Hematopoietic multipotent progenitor cell treated with erythropoietin and hydrocortisone succinate and interleukin-3 and kit ligand, for 15 days (in vitro differentiated cells): ENCODE measurements at regions not wholly inside any gene's neighbourhood (a gene's known extent, or its start where the extent isn't known, plus 50 kb on each side); places are given as distances from the start of the nearest gene placed in this dataset.
"Not testable (repeated sequence)": the region's sequence is repeated elsewhere in the genome, so short reads cannot be mapped to it uniquely, and the experiment has no call there.

Experiments used
- DNase-seq: peaks from one replicate; pipeline ENCODE4 v3.0.0-alpha.2; 2015; ENCODE audit warnings: low spot score

GRCh38 chr7:81361769-81362312 lies 408.0 kb downstream of the HGF start:
- DNase-seq = no peak

- DNase-seq = no peak
Observed at GRCh38 chr7:81355911-81356310, 413.9 kb downstream of the HGF start.

- DNase-seq = no peak
Observed at GRCh38 chr7:81349044-81349443, 420.8 kb downstream of the HGF start.

DNA sequence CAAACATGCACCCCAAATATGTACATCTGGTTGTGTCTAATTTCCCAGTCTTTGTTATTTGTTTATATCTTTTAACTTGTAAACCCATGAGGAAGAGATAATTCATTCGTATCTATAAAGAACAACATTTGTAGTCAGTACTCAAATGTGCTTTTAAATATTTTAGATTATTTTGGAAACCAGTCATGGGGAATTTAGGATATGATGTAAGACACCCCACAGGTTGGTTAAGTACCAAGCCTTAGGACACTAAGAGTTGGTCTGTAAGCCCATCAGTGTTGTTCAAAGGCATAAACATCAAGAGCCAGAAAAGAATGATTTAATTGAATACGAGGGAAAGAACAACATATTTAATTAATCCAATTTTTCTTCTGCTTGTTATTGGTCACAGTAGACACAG lies 421.1 kb upstream of the SEMA3C start:
- DNase-seq = no peak

GRCh38 chr7:81333536-81333935 lies 414.7 kb upstream of the SEMA3C start:
- no peak for DNase-seq

DNA sequence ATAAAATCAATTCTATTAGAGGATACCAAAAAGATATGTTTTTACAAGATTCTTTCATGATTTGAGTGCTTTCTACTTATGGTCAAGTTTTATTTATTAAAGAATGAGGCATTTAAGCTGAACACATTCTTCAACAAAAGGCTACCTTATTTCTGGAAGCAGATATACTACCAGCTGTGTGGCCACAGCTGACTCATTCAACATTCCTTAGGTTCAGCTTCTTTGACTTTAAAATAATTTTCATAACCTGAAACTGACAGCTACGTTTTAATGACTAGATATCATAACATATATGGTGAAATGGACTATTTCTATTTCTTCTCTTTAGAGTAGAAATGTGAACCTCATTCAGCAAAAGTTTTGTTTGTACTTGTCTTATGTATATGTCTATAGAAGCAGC lies 414.2 kb upstream of the SEMA3C start:
- no peak for DNase-seq

GRCh38 chr7:81331061-81332018 lies 412.5 kb upstream of the SEMA3C start:
- no peak for DNase-seq

GRCh38 chr7:81330108-81330507 lies 411.3 kb upstream of the SEMA3C start:
- no peak for DNase-seq

GRCh38 chr7:81327468-81328266 lies 408.8 kb upstream of the SEMA3C start:
- no peak for DNase-seq

DNA sequence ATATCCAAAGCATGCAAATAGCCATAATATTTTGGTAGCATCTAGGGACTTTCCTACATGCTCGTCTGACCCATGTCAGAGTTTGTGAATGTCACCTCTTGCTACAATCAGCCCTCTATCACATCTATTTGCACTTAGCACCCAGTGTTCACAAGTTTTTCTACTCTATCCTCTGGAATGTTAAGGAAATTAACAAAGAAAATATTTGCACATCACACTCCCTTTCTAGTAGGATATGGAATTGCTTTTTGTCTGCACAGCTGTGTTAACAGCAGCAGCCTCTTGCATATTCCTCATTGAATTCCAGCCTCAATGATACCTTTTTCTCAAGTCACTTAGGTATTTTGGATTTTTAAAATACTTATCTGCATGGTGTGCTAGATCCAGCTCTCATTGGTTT lies 403.1 kb upstream of the SEMA3C start:
- DNase-seq = no peak

- DNase-seq = no peak
Observed at GRCh38 chr7:81317741-81318140, 398.9 kb upstream of the SEMA3C start.

DNA sequence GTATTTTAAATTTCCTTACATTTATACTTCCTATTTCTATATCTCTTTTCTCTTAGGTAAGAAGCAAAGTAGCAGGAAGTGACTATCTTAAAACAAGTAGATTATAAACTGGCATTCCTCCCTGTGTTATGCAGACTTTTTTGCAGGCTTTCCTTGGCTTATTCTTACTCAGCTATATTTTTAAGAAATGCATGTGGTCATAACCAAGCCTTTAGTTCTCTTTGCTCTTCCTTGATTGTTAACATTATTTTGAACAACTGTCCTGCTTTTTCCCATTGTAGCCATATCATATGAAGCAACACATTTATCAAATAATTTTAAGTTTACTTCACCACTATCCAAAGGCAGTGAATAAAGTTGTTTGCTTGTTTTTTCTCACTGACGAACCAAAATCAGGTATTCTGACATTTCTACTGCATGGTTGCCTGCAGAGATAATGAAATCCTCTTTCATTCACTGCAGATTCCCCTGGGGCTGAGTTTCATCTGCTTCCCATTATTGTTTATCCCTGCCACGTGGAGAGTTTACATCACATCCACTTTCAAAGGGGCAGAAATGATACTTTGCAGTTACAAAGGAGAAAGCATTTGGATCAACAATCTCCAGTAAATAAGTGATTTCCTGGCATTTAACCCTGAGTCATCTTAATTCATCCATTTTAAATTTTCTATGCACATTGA lies 389.9 kb upstream of the SEMA3C start:
- DNase-seq = no peak

GRCh38 chr7:81301815-81302214 lies 383.0 kb upstream of the SEMA3C start:
- no peak for DNase-seq

- DNase-seq = no peak
Observed at GRCh38 chr7:81300753-81301152, 381.9 kb upstream of the SEMA3C start.

DNA sequence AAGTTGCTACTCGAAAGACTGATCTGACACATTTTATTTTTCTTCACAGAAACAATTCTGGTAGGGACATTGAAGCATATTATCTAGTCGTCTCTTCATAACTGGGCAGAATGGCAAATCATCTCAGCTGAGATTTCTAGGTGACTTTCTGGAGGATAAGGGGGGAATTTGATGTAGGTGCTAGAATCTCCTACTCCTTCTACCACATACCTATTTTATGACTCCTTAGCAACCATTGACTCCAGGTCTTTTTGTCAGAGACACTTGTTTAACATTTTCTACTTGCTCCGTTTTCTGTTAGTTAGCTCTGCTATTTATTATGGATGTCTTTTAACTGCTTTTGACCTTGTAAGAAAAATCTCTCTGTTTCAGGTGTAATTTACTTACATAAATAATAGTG lies 380.9 kb upstream of the SEMA3C start:
- DNase-seq = no peak

DNA sequence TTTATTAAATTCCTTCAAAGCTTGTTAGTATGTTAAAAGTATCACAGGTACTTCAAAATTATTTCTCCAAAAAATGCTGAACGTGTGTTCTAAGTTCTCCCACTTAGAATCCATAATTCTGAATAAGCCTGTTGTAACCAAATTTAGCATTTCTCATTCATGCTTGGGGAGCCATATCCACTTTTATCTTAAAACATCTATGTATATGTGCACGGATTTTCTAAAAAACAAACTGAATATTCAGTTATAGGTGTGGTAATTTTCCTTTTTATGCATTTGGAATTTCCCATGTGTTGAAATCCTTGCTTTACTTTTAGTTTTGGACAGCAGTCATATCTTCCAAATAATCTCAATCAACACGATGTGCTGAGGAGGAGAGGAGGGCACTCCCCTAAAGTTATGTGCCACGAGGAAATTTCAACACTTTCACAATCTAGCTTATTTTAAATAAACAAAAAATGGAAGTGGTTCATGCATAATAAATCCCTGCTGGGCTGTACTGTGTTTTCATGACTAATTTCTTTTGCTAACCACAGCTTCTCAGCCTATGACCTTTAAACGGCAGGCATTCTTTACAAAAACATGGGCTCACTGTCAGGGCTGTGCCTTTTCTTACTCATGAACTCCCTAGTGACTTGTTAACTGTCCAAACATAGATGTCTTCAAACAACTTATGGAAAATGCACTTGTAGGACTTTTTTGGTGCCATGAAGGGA lies 380.3 kb upstream of the SEMA3C start:
- no peak for DNase-seq

GRCh38 chr7:81297317-81297716 lies 378.5 kb upstream of the SEMA3C start:
- DNase-seq = no peak

- DNase-seq = no peak
Observed at GRCh38 chr7:81296726-81297125, 377.9 kb upstream of the SEMA3C start.

DNA sequence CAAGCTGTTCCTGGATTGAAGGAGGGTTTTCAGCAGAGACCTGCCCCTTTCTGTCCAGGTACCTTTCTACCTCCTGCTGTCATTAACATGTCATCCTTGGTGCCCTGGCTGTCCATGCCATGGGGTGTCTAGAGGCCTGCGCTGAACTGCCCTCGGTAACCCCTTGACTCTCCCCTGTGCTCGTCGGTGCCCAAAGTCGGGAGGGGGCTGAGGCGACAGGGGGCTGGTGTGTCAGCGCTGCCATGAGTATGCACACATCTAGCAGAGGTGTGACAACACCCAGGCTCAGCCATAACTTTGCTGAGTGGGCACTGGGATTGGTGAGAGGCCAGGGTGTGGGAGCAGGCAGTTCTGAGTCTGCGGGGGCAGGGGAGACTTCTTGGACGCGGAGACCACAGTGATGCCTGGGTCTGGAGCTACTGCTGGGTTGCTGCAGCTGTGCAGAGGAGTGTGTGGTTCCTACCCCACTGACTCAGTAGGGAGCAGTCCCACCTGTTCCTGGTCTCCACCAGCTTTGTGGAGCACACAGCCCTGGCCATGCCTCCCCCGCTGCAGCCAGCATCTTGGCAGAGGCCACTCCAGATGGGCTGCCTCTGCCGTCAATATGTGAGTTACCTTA lies 376.2 kb upstream of the SEMA3C start:
- DNase-seq = no peak

DNA sequence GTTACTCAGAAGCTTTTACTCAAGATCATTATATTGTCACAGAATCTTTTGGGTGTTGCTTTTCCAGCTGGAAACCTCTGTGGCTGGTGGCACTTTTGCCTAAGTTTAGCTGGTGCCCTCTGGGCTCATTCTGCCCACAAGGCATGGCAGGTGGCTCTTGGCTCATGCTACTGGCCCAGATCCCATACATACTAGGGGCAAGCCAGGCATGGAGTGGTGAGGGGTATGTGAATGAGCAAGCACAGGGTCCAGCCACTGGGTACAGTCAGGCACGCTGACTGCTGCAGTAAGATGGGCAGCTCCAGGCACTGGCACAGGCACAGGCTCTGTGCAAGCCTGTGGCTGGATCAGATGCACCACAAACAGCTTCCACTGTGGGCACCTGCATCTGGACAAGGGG lies 375.0 kb upstream of the SEMA3C start:
- no peak for DNase-seq

- not testable (repeated sequence) for DNase-seq
Observed at GRCh38 chr7:81286754-81287153, 367.9 kb upstream of the SEMA3C start.
